Mesothelial cell of epicardium (in vitro differentiated cells): ENCODE measurements at regions not wholly inside any gene's neighbourhood (a gene's known extent, or its start where the extent isn't known, plus 50 kb on each side); places are given as distances from the start of the nearest gene placed in this dataset.
"Not testable (repeated sequence)": the region's sequence is repeated elsewhere in the genome, so short reads cannot be mapped to it uniquely, and the experiment has no call there.

Source experiments
- DNase-seq, 2 experiments: peaks; one replicate each; pipeline ENCODE4 v3.0.0; 2021; ENCODE audit warnings: low spot score in 2 of 2; ENCODE audit not compliant: unreplicated experiment in 2 of 2
- H3K27ac Mint-ChIP-seq: 2 replicates; pipeline ENCODE4 v1.8.0; 2021; ENCODE audit warnings: mixed read lengths
- H3K27me3 Mint-ChIP-seq: 2 replicates; pipeline ENCODE4 v1.8.0; 2021; ENCODE audit warnings: low read depth, mixed read lengths
- H3K36me3 Mint-ChIP-seq: 2 replicates; pipeline ENCODE4 v1.8.0; 2021; ENCODE audit warnings: mixed read lengths
- H3K4me1 Mint-ChIP-seq: 2 replicates; pipeline ENCODE4 v1.8.0; 2021; ENCODE audit warnings: mixed read lengths
- H3K4me3 Mint-ChIP-seq: 2 replicates; pipeline ENCODE4 v1.8.0; 2021; ENCODE audit warnings: mild to moderate bottlenecking, moderate library complexity, mixed read lengths
- H3K9me3 Mint-ChIP-seq: 2 replicates; pipeline ENCODE4 v1.8.0; 2021; ENCODE audit warnings: mixed read lengths
- TF ChIP-seq, protein P1 (sequence below): fragments of 200-600 bp; sonication (generic); IDR thresholded peaks from one replicate; pipeline ENCODE4 v1.5.0; 2021; ENCODE audit warnings: antibody characterized with exemption; ENCODE audit not compliant: unreplicated experiment

DNA sequence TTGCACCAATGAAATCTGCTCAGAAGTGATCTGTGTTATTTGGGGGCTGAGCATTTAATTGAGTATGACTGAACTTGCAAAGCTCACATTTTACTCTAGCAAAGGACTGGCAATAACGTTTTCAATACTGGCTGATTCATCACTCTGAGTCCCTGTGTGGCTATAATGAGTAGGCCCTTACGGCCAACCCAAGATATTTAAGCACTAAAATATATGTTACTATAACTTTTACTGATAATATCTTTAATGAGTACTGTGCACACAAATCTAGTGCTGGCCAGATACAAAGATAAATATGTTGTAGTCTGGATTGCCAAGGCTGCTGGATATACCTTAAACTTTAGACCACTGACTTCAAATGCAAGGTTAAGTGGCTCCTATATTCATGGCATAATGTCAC is 436.4 kb upstream of the KCNMB2 start:
- no peak overlapping the region for H3K27ac Mint-ChIP-seq
- TF ChIP-seq, protein P1, sequence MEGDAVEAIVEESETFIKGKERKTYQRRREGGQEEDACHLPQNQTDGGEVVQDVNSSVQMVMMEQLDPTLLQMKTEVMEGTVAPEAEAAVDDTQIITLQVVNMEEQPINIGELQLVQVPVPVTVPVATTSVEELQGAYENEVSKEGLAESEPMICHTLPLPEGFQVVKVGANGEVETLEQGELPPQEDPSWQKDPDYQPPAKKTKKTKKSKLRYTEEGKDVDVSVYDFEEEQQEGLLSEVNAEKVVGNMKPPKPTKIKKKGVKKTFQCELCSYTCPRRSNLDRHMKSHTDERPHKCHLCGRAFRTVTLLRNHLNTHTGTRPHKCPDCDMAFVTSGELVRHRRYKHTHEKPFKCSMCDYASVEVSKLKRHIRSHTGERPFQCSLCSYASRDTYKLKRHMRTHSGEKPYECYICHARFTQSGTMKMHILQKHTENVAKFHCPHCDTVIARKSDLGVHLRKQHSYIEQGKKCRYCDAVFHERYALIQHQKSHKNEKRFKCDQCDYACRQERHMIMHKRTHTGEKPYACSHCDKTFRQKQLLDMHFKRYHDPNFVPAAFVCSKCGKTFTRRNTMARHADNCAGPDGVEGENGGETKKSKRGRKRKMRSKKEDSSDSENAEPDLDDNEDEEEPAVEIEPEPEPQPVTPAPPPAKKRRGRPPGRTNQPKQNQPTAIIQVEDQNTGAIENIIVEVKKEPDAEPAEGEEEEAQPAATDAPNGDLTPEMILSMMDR, result no peak
- no peak overlapping the region for H3K4me3 Mint-ChIP-seq
- no peaks in the 10 kb centered on the region for H3K36me3 Mint-ChIP-seq
- no peak for DNase-seq
- peaks cover 6% of the 10 kb centered on the region for H3K9me3 Mint-ChIP-seq
- H3K4me1 Mint-ChIP-seq, result peaks cover 38% of the 10 kb centered on the region
- H3K27me3 Mint-ChIP-seq, result no peaks in the 10 kb centered on the region

DNA sequence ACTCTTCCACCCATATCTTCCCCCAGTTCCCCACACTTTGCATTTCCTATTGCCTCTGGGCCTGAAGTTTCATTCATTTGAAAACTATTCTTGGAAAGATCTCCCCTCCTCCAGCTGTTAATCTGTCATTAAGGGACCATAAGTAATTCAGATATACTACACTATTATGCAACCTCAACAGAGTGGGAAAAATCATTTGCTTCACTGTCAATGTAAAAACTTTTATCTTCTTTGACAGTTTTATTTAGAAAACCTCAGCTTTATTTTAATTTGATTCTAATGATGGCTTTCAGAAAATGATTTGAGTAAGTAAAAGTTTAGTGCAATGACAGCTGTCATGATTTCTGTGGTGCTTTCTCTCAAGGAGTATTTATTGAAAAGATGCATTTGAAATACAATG is 435.3 kb upstream of the KCNMB2 start:
- TF ChIP-seq, protein P1, result no peak

DNA sequence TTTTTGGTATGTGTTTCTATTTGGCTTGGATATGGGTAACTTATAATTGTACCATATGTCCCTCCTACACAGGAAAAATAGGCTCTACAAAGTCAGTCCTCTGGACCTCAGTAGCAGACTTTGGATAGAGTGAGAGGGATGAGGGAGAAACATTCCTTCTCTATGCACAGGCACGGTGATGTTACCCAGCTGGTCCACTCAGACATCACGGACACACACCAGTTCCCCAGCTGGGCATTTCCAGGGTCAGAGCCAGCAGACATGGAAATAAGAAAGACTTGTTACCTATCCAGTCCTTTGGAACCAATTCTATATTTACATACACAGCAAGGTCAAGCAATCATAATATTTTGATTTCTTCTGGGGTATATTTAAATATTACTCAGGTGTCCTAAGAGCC is 433.1 kb upstream of the KCNMB2 start:
- Mint-ChIP-seq H3K27me3 (no peaks in the 10 kb centered on the region), H3K9me3 (no peaks in the 10 kb centered on the region), H3K4me1 (peaks cover 33% of the 10 kb centered on the region), H3K36me3 (no peaks in the 10 kb centered on the region), H3K27ac (no peak overlapping the region), H3K4me3 (no peak overlapping the region)
- DNase-seq, result no peak
- TF ChIP-seq, protein P1, result no peak

More for the DNA sequence above, 435.3 kb upstream of the KCNMB2 start:
- Mint-ChIP-seq H3K27me3 (no peaks in the 10 kb centered on the region), H3K36me3 (no peaks in the 10 kb centered on the region), H3K9me3 (no peaks in the 10 kb centered on the region), H3K4me1 (peaks cover 38% of the 10 kb centered on the region), H3K4me3 (no peak overlapping the region), H3K27ac (peak overlapping the region; percentile 14)
- no peak for DNase-seq

DNA sequence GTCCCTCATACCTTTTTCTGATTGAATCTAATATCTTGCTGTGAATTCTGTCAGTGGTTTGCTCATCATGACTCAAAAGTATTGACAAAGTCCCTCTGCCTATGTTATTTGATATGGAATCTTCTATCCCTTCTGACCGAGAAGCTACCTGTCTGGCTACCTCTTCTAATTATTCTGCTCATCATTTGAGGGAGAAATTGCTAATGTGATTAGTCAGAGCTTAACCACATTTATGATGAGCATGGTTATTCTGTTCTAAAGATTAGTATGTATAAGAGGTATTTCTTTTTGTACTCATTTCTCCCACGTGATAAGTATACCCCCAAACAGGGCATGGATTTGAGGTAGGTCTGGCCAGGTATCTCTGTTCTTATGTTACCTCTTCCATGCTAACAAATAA is 428.4 kb upstream of the KCNMB2 start:
- no peak overlapping the region for H3K4me3 Mint-ChIP-seq
- H3K36me3 Mint-ChIP-seq, result no peaks in the 10 kb centered on the region
- TF ChIP-seq, protein P1, result no peak
- no peaks in the 10 kb centered on the region for H3K27me3 Mint-ChIP-seq
- H3K4me1 Mint-ChIP-seq, result peaks cover 23% of the 10 kb centered on the region
- no peak overlapping the region for H3K27ac Mint-ChIP-seq
- DNase-seq, result no peak
- H3K9me3 Mint-ChIP-seq, result no peaks in the 10 kb centered on the region

DNA sequence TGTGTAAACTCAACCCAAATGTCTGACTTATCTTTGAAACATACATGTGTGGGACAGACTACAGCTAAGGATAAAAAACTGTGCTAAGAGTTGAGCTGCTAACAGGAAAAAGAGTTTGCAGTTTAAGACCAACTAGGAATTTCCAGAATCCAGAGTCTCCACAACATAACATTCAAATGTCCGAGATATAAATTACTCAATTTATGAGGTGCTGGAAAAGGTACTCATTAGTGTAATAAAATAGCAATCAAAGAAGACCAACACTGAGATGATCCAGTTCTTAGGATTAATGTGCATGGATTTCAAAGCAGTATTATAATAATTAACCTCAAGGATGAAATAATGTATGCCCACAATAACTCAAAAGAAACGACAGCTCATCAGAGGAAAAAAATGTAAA is 426.5 kb upstream of the KCNMB2 start:
- TF ChIP-seq, protein P1, result no peak
- Mint-ChIP-seq H3K27me3 (no peaks in the 10 kb centered on the region), H3K36me3 (no peaks in the 10 kb centered on the region), H3K4me3 (no peak overlapping the region), H3K27ac (peak overlapping the region; percentile 82), H3K4me1 (peaks cover 16% of the 10 kb centered on the region), H3K9me3 (no peaks in the 10 kb centered on the region)
- DNase-seq, result no peak

DNA sequence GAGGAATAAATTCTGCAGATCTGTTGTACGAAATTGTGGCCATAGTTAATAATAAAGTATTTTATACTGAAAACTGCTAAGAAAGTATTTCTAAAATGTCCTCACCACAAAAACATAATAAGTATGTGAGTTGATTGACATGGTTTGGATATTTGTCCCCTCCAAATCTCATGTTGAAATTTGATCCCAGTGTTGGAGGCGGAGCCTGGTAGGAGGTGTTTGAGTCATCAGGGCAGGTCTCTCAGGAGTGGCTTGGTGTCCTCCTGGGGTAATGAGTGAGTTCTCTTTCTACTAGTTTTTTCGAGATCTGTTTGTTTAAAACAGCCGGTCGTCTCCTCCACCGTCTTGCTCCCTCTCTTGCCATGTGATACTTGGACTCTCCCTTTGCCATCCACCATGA is 424.1 kb upstream of the KCNMB2 start:
- Mint-ChIP-seq H3K4me1 (peaks cover 18% of the 10 kb centered on the region), H3K9me3 (no peaks in the 10 kb centered on the region), H3K27me3 (no peaks in the 10 kb centered on the region), H3K4me3 (no peak overlapping the region), H3K27ac (no peak overlapping the region), H3K36me3 (no peaks in the 10 kb centered on the region)
- TF ChIP-seq, protein P1, result no peak
- no peak for DNase-seq

DNA sequence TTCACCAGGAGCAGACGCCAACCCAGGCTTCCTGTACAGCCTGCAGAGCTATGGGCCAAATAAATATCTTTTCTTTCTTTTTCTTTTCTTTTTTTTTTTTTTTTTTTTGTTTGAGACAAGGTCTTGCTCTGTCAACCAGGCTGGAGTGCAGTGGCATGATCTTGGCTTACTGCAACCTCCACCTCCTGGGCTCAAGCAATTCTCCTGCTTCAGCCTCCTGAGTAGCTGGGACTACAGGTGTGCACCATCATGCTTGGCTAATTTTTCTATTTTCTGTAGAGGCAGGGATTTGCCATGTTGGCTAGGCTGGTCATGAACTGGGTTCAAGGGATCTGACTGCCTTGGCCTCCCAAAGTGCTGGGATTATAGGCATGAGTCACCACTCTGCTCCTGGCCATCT is 423.7 kb upstream of the KCNMB2 start:
- H3K27me3 Mint-ChIP-seq, H3K36me3 Mint-ChIP-seq, DNase-seq, H3K4me3 Mint-ChIP-seq, H3K9me3 Mint-ChIP-seq, H3K27ac Mint-ChIP-seq: not testable (repeated sequence)
- H3K4me1 Mint-ChIP-seq, result peaks cover 22% of the 10 kb centered on the region
